Panc1 (cell line): ENCODE measurements at regions not wholly inside any gene's neighbourhood (a gene's known extent, or its start where the extent isn't known, plus 50 kb on each side); places are given as distances from the start of the nearest gene placed in this dataset.

Experiments
- CTCF ChIP-seq: fragments of 450-650 bp; IDR thresholded peaks from 2 replicates; pipeline ENCODE4 v1.5.1; 2017; ENCODE audit warnings: mild to moderate bottlenecking
- POLR2AphosphoS5 ChIP-seq: IDR thresholded peaks from 2 replicates; pipeline ENCODE4 v1.6.1; 2012; ENCODE audit warnings: mild to moderate bottlenecking, low read depth, low read length, moderate library complexity
- SIN3A ChIP-seq: IDR thresholded peaks from 2 replicates; pipeline ENCODE4 v1.6.1; 2012; ENCODE audit warnings: low read depth, mild to moderate bottlenecking, low read length, moderate library complexity, borderline replicate concordance; ENCODE audit not compliant: insufficient read depth
- TF ChIP-seq, protein P1 (sequence below), 2 experiments: IDR thresholded peaks; 2 replicates each; pipeline ENCODE4 v1.6.1; 2011 to 2012; ENCODE audit warnings: low read depth in 2 of 2, control low read depth in 1 of 2, low read length in 1 of 2, mild to moderate bottlenecking in 1 of 2, moderate library complexity in 1 of 2; ENCODE audit not compliant: insufficient read depth in 1 of 2

- TF ChIP-seq CTCF, result no peak
- no peak for TF ChIP-seq POLR2AphosphoS5
- TF ChIP-seq, protein P1, sequence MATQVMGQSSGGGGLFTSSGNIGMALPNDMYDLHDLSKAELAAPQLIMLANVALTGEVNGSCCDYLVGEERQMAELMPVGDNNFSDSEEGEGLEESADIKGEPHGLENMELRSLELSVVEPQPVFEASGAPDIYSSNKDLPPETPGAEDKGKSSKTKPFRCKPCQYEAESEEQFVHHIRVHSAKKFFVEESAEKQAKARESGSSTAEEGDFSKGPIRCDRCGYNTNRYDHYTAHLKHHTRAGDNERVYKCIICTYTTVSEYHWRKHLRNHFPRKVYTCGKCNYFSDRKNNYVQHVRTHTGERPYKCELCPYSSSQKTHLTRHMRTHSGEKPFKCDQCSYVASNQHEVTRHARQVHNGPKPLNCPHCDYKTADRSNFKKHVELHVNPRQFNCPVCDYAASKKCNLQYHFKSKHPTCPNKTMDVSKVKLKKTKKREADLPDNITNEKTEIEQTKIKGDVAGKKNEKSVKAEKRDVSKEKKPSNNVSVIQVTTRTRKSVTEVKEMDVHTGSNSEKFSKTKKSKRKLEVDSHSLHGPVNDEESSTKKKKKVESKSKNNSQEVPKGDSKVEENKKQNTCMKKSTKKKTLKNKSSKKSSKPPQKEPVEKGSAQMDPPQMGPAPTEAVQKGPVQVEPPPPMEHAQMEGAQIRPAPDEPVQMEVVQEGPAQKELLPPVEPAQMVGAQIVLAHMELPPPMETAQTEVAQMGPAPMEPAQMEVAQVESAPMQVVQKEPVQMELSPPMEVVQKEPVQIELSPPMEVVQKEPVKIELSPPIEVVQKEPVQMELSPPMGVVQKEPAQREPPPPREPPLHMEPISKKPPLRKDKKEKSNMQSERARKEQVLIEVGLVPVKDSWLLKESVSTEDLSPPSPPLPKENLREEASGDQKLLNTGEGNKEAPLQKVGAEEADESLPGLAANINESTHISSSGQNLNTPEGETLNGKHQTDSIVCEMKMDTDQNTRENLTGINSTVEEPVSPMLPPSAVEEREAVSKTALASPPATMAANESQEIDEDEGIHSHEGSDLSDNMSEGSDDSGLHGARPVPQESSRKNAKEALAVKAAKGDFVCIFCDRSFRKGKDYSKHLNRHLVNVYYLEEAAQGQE (IDR thresholded peaks at IDR 0.05; ENCODE audit: insufficient read depth in 1 of 2, low read depth in 2 of 2, low read length in 1 of 2), result no peak
- TF ChIP-seq SIN3A, result no peak
These were observed 307.7 kb downstream of the JRKL start for GRCh38 chr11:96697466-96697865.
